GM10248 (cell line): ENCODE measurements at regions not wholly inside any gene's neighbourhood (a gene's known extent, or its start where the extent isn't known, plus 50 kb on each side); places are given as distances from the start of the nearest gene placed in this dataset.

ENCODE experiments used
- CTCF ChIA-PET: fragments of 300-600 bp; sonication (Branson Sonifier 250); formaldehyde crosslinking; extraction: SDS; loops from one replicate; lab custom pipeline; 2021; ENCODE audit warnings: antibody characterized with exemption; lab: Yijun Ruan, JAX
- POLR2A ChIA-PET: fragments of 350-650 bp; sonication (Branson Sonifier 250); formaldehyde crosslinking; extraction: SDS; loops from one replicate; lab custom pipeline; 2020; ENCODE audit warnings: antibody characterized with exemption; lab: Yijun Ruan, JAX
- DNase-seq: peaks from one replicate; pipeline ENCODE4 v3.0.0; 2012; ENCODE audit errors: extremely low spot score
- CTCF ChIP-seq: IDR thresholded peaks from 2 replicates; pipeline ENCODE4 v1.5.1; 2012; ENCODE audit warnings: mild to moderate bottlenecking, low read depth; ENCODE audit errors: extremely low read depth, missing control alignments, control extremely low read depth

- no peak for DNase-seq
- ChIA-PET POLR2A (no interaction called here), CTCF (no interaction called here)
- no peak for TF ChIP-seq CTCF
These were observed 259.6 kb upstream of the TMTC1 start for GRCh38 chr12:30043151-30043847.

- POLR2A ChIA-PET, result no interaction called here
- CTCF ChIA-PET, result interaction anchor here (1.6 kb wide), 1 partner anchor 106 kb away, joined by 3 read pairs; no protein-coding TSS in a partner anchor
- no peak for DNase-seq
- TF ChIP-seq CTCF, result no peak
These were observed 257.4 kb upstream of the TMTC1 start for GRCh38 chr12:30041096-30041495.

- no peak for TF ChIP-seq CTCF
- CTCF ChIA-PET, result interaction anchor here (1.1 to 1.3 kb wide), 2 partner anchors 21 to 25 kb away, joined by 3 to 4 read pairs; no protein-coding TSS in a partner anchor
- DNase-seq, result no peak
- POLR2A ChIA-PET, result no interaction called here
These were observed 247.1 kb upstream of the TMTC1 start for GRCh38 chr12:30030693-30031374.

- no peak for TF ChIP-seq CTCF
- no peak for DNase-seq
- POLR2A ChIA-PET, result no interaction called here
- CTCF ChIA-PET, result no interaction called here
These were observed 243.0 kb upstream of the TMTC1 start for GRCh38 chr12:30026621-30027234.

- no peak for TF ChIP-seq CTCF
- ChIA-PET POLR2A (no interaction called here), CTCF (no interaction called here)
- no peak for DNase-seq
These were observed 241.6 kb upstream of the TMTC1 start for GRCh38 chr12:30025317-30025716.

- ChIA-PET CTCF (interaction anchor here (0.9 kb wide), 1 partner anchor 23 kb away, joined by 3 read pairs; no protein-coding TSS in a partner anchor), POLR2A (no interaction called here)
- no peak for TF ChIP-seq CTCF
- no peak for DNase-seq
These were observed 239.4 kb upstream of the TMTC1 start for GRCh38 chr12:30023186-30023585.
